ENCODE measurements at regions not wholly inside any gene's neighbourhood (a gene's known extent, or its start where the extent isn't known, plus 50 kb on each side); places are given as distances from the start of the nearest gene placed in this dataset.

- peaks cover 0 to 69% (median 8%) of the 10 kb centered on the region in 4 donors for H3K27me3 ChIP-seq
- TF ChIP-seq, protein P1, sequence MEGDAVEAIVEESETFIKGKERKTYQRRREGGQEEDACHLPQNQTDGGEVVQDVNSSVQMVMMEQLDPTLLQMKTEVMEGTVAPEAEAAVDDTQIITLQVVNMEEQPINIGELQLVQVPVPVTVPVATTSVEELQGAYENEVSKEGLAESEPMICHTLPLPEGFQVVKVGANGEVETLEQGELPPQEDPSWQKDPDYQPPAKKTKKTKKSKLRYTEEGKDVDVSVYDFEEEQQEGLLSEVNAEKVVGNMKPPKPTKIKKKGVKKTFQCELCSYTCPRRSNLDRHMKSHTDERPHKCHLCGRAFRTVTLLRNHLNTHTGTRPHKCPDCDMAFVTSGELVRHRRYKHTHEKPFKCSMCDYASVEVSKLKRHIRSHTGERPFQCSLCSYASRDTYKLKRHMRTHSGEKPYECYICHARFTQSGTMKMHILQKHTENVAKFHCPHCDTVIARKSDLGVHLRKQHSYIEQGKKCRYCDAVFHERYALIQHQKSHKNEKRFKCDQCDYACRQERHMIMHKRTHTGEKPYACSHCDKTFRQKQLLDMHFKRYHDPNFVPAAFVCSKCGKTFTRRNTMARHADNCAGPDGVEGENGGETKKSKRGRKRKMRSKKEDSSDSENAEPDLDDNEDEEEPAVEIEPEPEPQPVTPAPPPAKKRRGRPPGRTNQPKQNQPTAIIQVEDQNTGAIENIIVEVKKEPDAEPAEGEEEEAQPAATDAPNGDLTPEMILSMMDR (IDR thresholded peaks at IDR 0.05) = no peak
- no peak for TF ChIP-seq POLR2A (IDR thresholded peaks at IDR 0.05)
- no peaks in the 10 kb centered on the region for H3K36me3 ChIP-seq
- H3K9me3 ChIP-seq = no peaks in the 10 kb centered on the region
- no peaks in the 10 kb centered on the region for H3K4me1 ChIP-seq
- H3K27ac ChIP-seq = no peak overlapping the region
- intact Hi-C loops (cut with DNase I) = no loop called here
- 12 to 19% methylated on average over 5 to 22 of the region's 48 CpGs for WGBS, 2 donors
- DNase-seq = no peak
- no peak overlapping the region for H3K4me3 ChIP-seq
Observed at GRCh38 chr10:117734731-117735405, 192.3 kb downstream of the EMX2 start.

DNA sequence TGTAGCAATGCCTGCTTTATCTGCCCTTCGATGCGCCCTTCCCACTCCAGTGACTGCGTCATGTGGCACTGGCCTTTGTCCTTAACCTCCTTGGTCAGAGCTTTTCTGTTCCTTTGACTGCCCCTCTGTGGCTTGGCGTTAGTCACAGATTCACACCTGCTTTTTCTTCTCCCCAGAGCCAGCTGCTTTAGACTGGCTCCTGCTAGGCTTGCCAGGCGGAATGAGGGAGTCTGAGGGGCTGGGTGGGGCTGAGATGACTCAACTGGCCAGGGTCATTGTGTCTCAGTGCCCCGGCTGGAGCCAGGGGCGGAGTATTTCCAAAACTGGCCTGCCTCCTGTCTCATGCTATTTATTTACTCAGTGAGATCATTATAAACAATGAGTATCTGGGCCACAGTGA lies 194.1 kb downstream of the EMX2 start:
- H3K36me3 ChIP-seq = no peaks in the 10 kb centered on the region
- H3K27ac ChIP-seq = no peak overlapping the region
- H3K9me3 ChIP-seq = no peaks in the 10 kb centered on the region
- peaks cover 0 to 56% (median 8%) of the 10 kb centered on the region in 4 donors for H3K27me3 ChIP-seq
- H3K4me1 ChIP-seq = no peaks in the 10 kb centered on the region
- H3K4me3 ChIP-seq = no peak overlapping the region
- intact Hi-C loops (cut with DNase I) = no loop called here
- WGBS, 2 donors = 56 to 100% methylated on average over 2 to 6 of the region's 7 CpGs
- no peak for DNase-seq
- no peak for TF ChIP-seq POLR2A (IDR thresholded peaks at IDR 0.05)
- TF ChIP-seq, protein P1 (IDR thresholded peaks at IDR 0.05) = no peak

GRCh38 chr10:117740088-117740487 lies 197.5 kb downstream of the EMX2 start:
- Histone ChIP-seq H3K9me3 (no peaks in the 10 kb centered on the region), H3K4me1 (no peaks in the 10 kb centered on the region), H3K27ac (no peak overlapping the region), H3K4me3 (no peak overlapping the region), H3K27me3 (peaks cover 0 to 25% (median 4%) of the 10 kb centered on the region in 4 donors), H3K36me3 (no peaks in the 10 kb centered on the region)
- no peak for DNase-seq
- intact Hi-C loops (cut with DNase I) = no loop called here
- TF ChIP-seq POLR2A (IDR thresholded peaks at IDR 0.05) = no peak
- TF ChIP-seq, protein P1 (IDR thresholded peaks at IDR 0.05) = no peak
- 90% methylated on average over 1 of the region's 1 CpG; no CpG with 5 or more reads in 1 of the 2 donors for WGBS, 2 donors

- WGBS, 2 donors = 54 to 57% methylated on average over 3 to 6 of the region's 6 CpGs
- no peaks in the 10 kb centered on the region for H3K4me1 ChIP-seq
- no peaks in the 10 kb centered on the region for H3K36me3 ChIP-seq
- H3K4me3 ChIP-seq = no peak overlapping the region
- TF ChIP-seq, protein P1 (IDR thresholded peaks at IDR 0.05) = no peak
- TF ChIP-seq POLR2A (IDR thresholded peaks at IDR 0.05) = no peak
- no peak for DNase-seq
- no peaks in the 10 kb centered on the region for H3K9me3 ChIP-seq
- peaks cover 0 to 25% (median 1%) of the 10 kb centered on the region in 4 donors for H3K27me3 ChIP-seq
- H3K27ac ChIP-seq = no peak overlapping the region
- intact Hi-C loops (cut with DNase I) = no loop called here
Observed at GRCh38 chr10:117740691-117741222, 198.2 kb downstream of the EMX2 start.

DNA sequence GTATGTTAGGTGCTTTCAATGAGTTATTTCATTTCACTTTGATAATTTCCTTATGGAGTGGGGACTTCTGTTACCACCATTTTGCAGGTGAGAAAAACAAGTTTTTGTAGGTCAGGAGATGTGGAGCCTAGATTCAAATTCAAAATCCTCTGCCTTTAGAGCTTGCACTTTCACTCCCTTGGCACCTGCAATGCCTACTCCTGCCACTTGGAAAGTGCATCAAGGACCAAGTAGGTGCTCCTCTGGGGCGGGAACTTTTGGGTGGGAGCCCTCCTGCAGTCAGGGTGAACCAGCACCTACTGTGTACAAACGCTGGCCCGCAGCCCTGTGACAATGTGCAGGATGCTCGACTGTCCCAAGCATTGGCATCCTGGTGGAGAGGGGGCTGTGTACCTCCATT lies 199.0 kb downstream of the EMX2 start:
- no peak for DNase-seq
- H3K27ac ChIP-seq = no peak overlapping the region
- 87% methylated on average over 3 of the region's 4 CpGs; no CpG with 5 or more reads in 1 of the 2 donors for WGBS, 2 donors
- no peaks in the 10 kb centered on the region for H3K9me3 ChIP-seq
- H3K4me1 ChIP-seq = no peaks in the 10 kb centered on the region
- H3K36me3 ChIP-seq = no peaks in the 10 kb centered on the region
- intact Hi-C loops (cut with DNase I) = no loop called here
- H3K27me3 ChIP-seq = peaks cover 0 to 25% (median 0%) of the 10 kb centered on the region in 4 donors
- TF ChIP-seq, protein P1 (IDR thresholded peaks at IDR 0.05) = peak in 1 of 6 experiments; percentile 13
- no peak for TF ChIP-seq POLR2A (IDR thresholded peaks at IDR 0.05)
- no peak overlapping the region for H3K4me3 ChIP-seq

Measured in esophagus squamous epithelium (tissue), 5 donors.